RWPE2 (cell line): ENCODE measurements at regions not wholly inside any gene's neighbourhood (a gene's known extent, or its start where the extent isn't known, plus 50 kb on each side); places are given as distances from the start of the nearest gene placed in this dataset.

ENCODE experiments used
- ATAC-seq: fragments of 200-7000 bp; cut with Tn5 transposase; 3 replicates; pipeline ENCODE4 v1.9.1; 2021; ENCODE audit warnings: low read depth
- DNase-seq: peaks from one replicate; pipeline ENCODE4 v3.0.0-alpha.2; 2020; ENCODE audit warnings: low spot score
- H3K27ac ChIP-seq: fragments of 450-650 bp; 2 replicates; pipeline ENCODE4 v1.5.1; 2017; ENCODE audit warnings: mild to moderate bottlenecking; ENCODE audit not compliant: poor library complexity, severe bottlenecking
- H3K27me3 ChIP-seq: fragments of 250-450 bp; sonication (Bioruptor Pico); 2 replicates; pipeline ENCODE4 v1.5.1; 2021; ENCODE audit warnings: mild to moderate bottlenecking, moderate library complexity; ENCODE audit not compliant: insufficient read depth, poor library complexity, severe bottlenecking
- H3K36me3 ChIP-seq: fragments of 250-450 bp; sonication (Bioruptor Pico); 2 replicates; pipeline ENCODE4 v1.5.1; 2020; ENCODE audit warnings: low read depth, mild to moderate bottlenecking, moderate library complexity
- H3K4me1 ChIP-seq: fragments of 250-450 bp; sonication (Bioruptor Pico); 2 replicates; pipeline ENCODE4 v1.5.1; 2021; ENCODE audit warnings: mild to moderate bottlenecking, moderate library complexity; ENCODE audit not compliant: insufficient read depth, poor library complexity, severe bottlenecking
- H3K4me3 ChIP-seq: fragments of 250-450 bp; sonication (Bioruptor Pico); 2 replicates; pipeline ENCODE4 v1.5.1; 2021; ENCODE audit warnings: mild to moderate bottlenecking, moderate library complexity; ENCODE audit not compliant: severe bottlenecking
- H3K9me3 ChIP-seq: fragments of 250-450 bp; sonication (Bioruptor Pico); 2 replicates; pipeline ENCODE4 v1.5.1; 2021; ENCODE audit warnings: mild to moderate bottlenecking, moderate library complexity; ENCODE audit not compliant: severe bottlenecking
- TF ChIP-seq, protein P1 (sequence below): fragments of 450-650 bp; IDR thresholded peaks from one replicate; pipeline ENCODE4 v1.5.1; 2017; ENCODE audit warnings: mild to moderate bottlenecking, moderate library complexity; ENCODE audit not compliant: poor library complexity, severe bottlenecking

DNA sequence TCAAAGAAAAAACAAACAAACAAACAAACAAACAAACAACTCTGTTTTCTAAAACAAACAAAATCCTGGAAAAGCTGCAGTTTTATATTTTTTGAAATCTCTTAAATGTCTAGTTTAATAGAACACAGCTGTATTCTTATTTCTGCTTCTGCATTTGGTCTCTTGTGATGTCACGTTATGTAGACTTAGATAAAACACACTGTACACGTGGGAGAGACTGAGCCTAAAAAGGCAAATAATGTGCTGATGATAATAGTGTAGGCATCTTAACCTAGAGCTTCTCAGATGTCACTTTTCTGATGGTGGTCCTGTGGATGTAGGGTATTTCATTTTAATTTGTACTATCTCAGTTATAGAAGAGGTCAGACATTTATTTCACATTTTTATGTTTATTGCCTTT is 261.7 kb downstream of the UTRN start:
- TF ChIP-seq, protein P1, sequence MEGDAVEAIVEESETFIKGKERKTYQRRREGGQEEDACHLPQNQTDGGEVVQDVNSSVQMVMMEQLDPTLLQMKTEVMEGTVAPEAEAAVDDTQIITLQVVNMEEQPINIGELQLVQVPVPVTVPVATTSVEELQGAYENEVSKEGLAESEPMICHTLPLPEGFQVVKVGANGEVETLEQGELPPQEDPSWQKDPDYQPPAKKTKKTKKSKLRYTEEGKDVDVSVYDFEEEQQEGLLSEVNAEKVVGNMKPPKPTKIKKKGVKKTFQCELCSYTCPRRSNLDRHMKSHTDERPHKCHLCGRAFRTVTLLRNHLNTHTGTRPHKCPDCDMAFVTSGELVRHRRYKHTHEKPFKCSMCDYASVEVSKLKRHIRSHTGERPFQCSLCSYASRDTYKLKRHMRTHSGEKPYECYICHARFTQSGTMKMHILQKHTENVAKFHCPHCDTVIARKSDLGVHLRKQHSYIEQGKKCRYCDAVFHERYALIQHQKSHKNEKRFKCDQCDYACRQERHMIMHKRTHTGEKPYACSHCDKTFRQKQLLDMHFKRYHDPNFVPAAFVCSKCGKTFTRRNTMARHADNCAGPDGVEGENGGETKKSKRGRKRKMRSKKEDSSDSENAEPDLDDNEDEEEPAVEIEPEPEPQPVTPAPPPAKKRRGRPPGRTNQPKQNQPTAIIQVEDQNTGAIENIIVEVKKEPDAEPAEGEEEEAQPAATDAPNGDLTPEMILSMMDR: no peak
- DNase-seq (no peak), ATAC-seq (no peak)
- Histone ChIP-seq H3K36me3 (peaks cover 31% of the 10 kb centered on the region), H3K4me3 (no peak overlapping the region), H3K27ac (no peak overlapping the region), H3K27me3 (no peaks in the 10 kb centered on the region), H3K4me1 (no peaks in the 10 kb centered on the region), H3K9me3 (no peaks in the 10 kb centered on the region)

DNA sequence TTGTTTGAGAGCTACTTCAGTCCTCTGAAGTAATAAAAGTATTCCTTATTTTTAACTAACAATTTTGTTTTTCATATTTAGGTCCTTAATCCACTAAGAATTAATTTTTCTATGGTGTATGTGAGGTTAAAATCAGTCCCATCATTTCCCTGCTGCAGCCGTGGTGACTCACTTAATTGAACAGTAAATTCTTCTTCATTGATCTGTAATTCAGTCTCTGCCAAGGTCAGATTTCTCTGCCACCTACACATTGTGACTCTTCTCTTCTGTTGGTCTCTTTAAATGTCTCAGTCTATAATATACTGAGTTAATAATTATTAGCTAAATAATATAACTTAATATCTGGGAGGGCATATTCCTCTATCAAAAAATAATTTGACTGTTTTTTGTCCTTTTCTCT is 262.3 kb downstream of the UTRN start:
- H3K4me1 ChIP-seq: no peaks in the 10 kb centered on the region
- no peak overlapping the region for H3K4me3 ChIP-seq
- DNase-seq (no peak), ATAC-seq (no peak)
- H3K27me3 ChIP-seq: no peaks in the 10 kb centered on the region
- H3K36me3 ChIP-seq: peaks cover 31% of the 10 kb centered on the region
- TF ChIP-seq, protein P1: no peak
- no peaks in the 10 kb centered on the region for H3K9me3 ChIP-seq
- no peak overlapping the region for H3K27ac ChIP-seq

DNA sequence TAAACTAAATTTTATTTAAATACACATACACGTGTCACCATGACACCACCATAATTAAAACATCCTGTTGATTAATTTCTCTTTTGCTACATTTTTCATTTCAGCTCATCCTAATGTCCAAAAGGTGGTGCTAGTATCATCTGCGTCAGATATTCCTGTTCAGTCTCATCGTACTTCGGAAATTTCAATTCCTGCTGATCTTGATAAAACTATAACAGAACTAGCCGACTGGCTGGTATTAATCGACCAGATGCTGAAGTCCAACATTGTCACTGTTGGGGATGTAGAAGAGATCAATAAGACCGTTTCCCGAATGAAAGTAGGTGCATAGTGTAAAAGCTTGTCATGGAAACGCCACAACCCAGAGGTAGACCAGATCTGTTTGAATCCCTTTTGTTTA is 263.4 kb downstream of the UTRN start:
- no peaks in the 10 kb centered on the region for H3K27me3 ChIP-seq
- H3K9me3 ChIP-seq: no peaks in the 10 kb centered on the region
- no peak overlapping the region for H3K27ac ChIP-seq
- no peaks in the 10 kb centered on the region for H3K4me1 ChIP-seq
- TF ChIP-seq, protein P1: no peak
- no peak for ATAC-seq
- no peak for DNase-seq
- no peak overlapping the region for H3K4me3 ChIP-seq
- peaks cover 29% of the 10 kb centered on the region for H3K36me3 ChIP-seq

DNA sequence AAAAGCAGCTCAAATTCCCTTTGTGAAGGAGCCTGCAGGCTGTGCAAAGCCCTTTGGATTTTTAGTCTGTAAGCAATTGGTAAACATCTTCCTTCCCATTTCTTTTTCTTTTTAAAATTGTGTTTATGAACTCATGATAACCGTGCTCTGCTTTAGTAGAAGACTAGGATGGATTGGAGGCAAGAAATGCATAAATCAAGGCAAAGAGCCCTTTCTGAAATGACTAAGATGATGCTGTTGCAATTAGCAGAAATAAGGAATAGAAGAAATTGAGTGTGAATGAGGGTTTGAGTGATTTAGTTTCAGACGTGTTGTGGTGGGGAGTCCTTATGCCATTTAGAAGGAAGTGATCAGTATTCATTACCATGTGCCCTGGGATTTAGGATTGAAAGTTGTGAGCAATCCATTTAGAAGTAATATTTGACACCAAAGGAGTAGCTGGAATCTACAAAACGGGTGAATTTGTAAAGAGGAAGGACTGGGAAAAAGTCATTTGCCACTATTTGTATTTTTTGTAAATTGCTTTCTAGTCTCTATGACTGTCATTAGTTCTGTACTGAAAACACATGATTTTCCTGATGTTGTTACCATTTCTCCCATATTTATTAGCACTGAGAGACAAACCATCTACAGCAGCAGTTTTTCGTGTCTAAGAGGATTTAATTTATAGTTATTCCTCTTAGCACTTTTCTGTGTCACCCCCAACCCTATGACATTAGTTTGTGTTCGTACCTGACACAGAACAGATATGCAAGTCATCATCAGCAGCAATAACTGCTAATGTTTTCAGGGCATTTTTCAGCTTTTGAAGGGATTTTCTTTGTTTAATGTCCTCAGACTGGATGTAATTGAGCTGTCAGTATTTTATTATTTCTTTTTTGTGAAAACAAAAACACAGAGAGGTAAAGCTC is 265.0 kb downstream of the UTRN start:
- DNase-seq: no peak
- Histone ChIP-seq H3K9me3 (no peaks in the 10 kb centered on the region), H3K4me3 (no peak overlapping the region)

DNA sequence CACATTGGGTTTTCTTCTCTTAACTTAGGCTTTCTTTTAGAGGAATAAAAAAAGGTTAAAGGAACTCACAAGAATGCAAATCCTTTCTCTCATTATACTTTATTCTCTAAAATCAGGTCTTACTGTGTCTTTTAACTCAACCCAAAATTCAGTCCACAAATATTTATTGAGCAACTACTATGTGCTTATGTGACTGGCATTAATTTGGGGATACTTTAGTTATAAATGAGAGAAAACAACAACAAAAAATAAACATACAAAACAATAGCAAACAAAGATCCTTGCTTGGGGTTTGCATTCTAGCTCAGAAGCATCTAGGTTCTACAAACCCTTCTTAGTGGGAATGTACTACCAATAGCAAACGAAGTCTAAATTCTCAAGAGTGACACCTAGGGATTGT is 266.2 kb downstream of the UTRN start:
- H3K4me1 ChIP-seq: no peaks in the 10 kb centered on the region
- H3K4me3 ChIP-seq: no peak overlapping the region
- H3K36me3 ChIP-seq: peaks cover 28% of the 10 kb centered on the region
- TF ChIP-seq, protein P1: no peak
- no peaks in the 10 kb centered on the region for H3K27me3 ChIP-seq
- no peak for DNase-seq
- no peak for ATAC-seq
- no peaks in the 10 kb centered on the region for H3K9me3 ChIP-seq
- no peak overlapping the region for H3K27ac ChIP-seq

More for the DNA sequence above, 265.0 kb downstream of the UTRN start:
- Histone ChIP-seq H3K4me1 (no peaks in the 10 kb centered on the region), H3K27me3 (no peaks in the 10 kb centered on the region), H3K27ac (no peak overlapping the region), H3K36me3 (peaks cover 27% of the 10 kb centered on the region)
- ATAC-seq: no peak
- TF ChIP-seq, protein P1: no peak
